Colonic mucosa (tissue), 4 donors: ENCODE measurements at regions not wholly inside any gene's neighbourhood (a gene's known extent, or its start where the extent isn't known, plus 50 kb on each side); places are given as distances from the start of the nearest gene placed in this dataset.

ENCODE experiments used
- DNase-seq: peaks from one replicate; pipeline ENCODE4 v3.0.0-alpha.2; 2020
- H3K27ac ChIP-seq: fragments of 200-600 bp; one replicate; pipeline ENCODE4 v1.8.0; 2021
- H3K27me3 ChIP-seq: fragments of 200-600 bp; one replicate; pipeline ENCODE4 v1.8.0; 2021
- H3K36me3 ChIP-seq: fragments of 200-600 bp; one replicate; pipeline ENCODE4 v1.8.0; 2021
- H3K4me1 ChIP-seq: fragments of 200-600 bp; one replicate; pipeline ENCODE4 v1.8.0; 2021; ENCODE audit warnings: mild to moderate bottlenecking
- H3K4me3 ChIP-seq: fragments of 200-600 bp; one replicate; pipeline ENCODE4 v1.8.0; 2021
- H3K9ac ChIP-seq, 2 donors: one replicate each; pipeline ENCODE4 v1.7.0; 2013; ENCODE audit warnings: control low read depth in 2 of 2, low read depth in 2 of 2, low read length in 2 of 2
- H3K9me3 ChIP-seq: fragments of 200-600 bp; one replicate; pipeline ENCODE4 v1.8.0; 2021
- CTCF ChIP-seq: fragments of 200-600 bp; IDR thresholded peaks from one replicate; pipeline ENCODE4 v1.8.0; 2022; ENCODE audit warnings: antibody characterized with exemption, mild to moderate bottlenecking
- intact Hi-C: fragments of 100-400 bp; cut with DNase I; formaldehyde crosslinking; loops from one replicate; pipeline ENCODE4 v1.14.1; 2022
- donor health status: healthy.
- donor health status: DM: no; HTN: no; CAD: no.
- donor health status: DM: no; HTN: no; CAD: no.

DNA sequence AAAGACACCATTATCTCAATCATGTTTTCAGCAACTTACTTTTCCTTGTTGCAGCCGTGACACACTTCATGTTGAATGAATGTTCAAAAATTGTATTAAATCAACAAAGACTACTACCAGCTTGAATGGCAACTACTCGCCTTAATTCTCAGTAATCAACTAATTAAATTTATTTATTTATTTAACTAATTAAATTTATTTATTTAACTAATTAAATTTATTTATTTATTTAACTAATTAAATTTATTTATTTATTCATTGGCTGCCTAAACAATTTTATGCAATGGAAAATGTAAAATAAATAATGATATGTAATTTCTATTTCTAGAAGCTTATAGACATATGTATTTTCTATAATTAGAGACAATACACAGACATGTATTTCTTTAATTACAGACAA lies 435.4 kb downstream of the GPAM start:
- no peaks in the 10 kb centered on the region for H3K36me3 ChIP-seq
- no peaks in the 10 kb centered on the region for H3K9me3 ChIP-seq
- H3K4me3 ChIP-seq: no peak overlapping the region
- H3K4me1 ChIP-seq: no peaks in the 10 kb centered on the region
- TF ChIP-seq CTCF: no peak
- no peaks in the 10 kb centered on the region for H3K27me3 ChIP-seq
- intact Hi-C loops: no loop called here
- no peak overlapping the region for H3K9ac ChIP-seq
- no peak for DNase-seq
- no peak overlapping the region for H3K27ac ChIP-seq

DNA sequence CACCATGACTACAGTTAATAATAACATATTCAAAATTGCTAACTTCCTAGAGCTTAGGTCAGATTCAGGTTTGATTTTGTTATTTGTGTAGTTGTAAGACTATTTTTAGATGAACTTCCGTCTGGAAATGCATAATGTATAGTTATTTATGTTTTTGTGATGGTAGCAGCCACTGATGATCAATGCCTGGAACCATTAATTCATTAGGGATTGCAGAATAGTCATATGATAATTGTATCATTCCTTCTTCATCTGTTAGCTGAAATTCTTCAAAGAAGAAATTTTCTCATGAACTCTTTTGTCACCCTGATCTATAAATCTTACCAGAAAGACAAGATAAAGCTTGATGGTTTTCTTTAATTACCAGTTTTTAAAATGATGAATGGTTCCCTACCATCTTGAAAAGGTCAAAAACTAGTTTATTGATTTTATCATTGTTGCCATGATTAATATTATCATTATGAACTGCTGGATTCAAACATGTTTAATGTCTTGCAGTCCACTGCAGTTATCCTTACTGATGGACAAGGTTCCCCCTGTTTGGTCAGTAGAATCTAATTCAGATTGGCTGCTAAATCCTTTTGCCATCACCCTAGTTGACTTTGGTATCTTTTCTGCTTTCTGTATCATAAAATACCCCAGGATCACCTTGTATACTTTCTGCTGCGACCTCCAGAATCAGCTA lies 433.3 kb downstream of the GPAM start:
- H3K4me3 ChIP-seq: no peak overlapping the region
- no peak for TF ChIP-seq CTCF
- H3K27me3 ChIP-seq: no peaks in the 10 kb centered on the region
- no peak overlapping the region for H3K9ac ChIP-seq
- DNase-seq: no peak
- no peaks in the 10 kb centered on the region for H3K4me1 ChIP-seq
- no peak overlapping the region for H3K27ac ChIP-seq
- H3K36me3 ChIP-seq: no peaks in the 10 kb centered on the region
- intact Hi-C loops: loop anchor here (10.0 kb wide), 1 partner anchor 384 kb away; no protein-coding TSS in a partner anchor
- H3K9me3 ChIP-seq: no peaks in the 10 kb centered on the region

- peak; percentile 21 for DNase-seq
- Histone ChIP-seq H3K27me3 (no peaks in the 10 kb centered on the region), H3K9me3 (no peaks in the 10 kb centered on the region), H3K27ac (no peak overlapping the region), H3K4me3 (no peak overlapping the region), H3K4me1 (no peaks in the 10 kb centered on the region), H3K9ac (no peak overlapping the region), H3K36me3 (no peaks in the 10 kb centered on the region)
- TF ChIP-seq CTCF: no peak
- intact Hi-C loops: loop anchor here (10.0 kb wide), 1 partner anchor 378 kb away; no protein-coding TSS in a partner anchor
These were observed 427.1 kb downstream of the GPAM start for GRCh38 chr10:111756217-111757061.

GRCh38 chr10:111758593-111758992 lies 425.0 kb downstream of the GPAM start:
- H3K4me1 ChIP-seq: no peaks in the 10 kb centered on the region

DNA sequence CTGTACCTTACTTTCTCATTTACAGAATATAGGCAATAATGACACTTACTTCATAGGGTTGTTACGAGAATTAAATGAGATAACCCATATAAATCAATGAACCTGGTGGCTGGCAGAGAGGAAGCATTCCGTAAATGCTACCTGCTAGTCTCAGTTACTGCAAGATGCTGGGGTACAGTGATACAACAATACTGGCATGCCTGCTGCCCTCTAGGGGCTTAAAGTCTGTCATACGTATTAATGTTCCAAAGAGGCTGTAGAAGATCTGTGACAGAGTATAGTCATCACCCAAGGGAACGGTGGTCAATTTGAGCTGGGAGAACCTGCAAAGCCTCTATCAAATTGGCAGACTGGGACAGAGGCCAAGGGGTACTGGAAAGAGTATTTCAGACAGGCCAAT lies 421.5 kb downstream of the GPAM start:
- H3K36me3 ChIP-seq: no peaks in the 10 kb centered on the region
- no peak for TF ChIP-seq CTCF
- H3K27ac ChIP-seq: no peak overlapping the region
- H3K4me1 ChIP-seq: no peaks in the 10 kb centered on the region
- H3K4me3 ChIP-seq: no peak overlapping the region
- intact Hi-C loops: no loop called here
- H3K27me3 ChIP-seq: no peaks in the 10 kb centered on the region
- no peak for DNase-seq
- no peak overlapping the region for H3K9ac ChIP-seq
- H3K9me3 ChIP-seq: no peaks in the 10 kb centered on the region

More at GRCh38 chr10:111758593-111758992, 425.0 kb downstream of the GPAM start:
- no peaks in the 10 kb centered on the region for H3K36me3 ChIP-seq
- DNase-seq: no peak
- H3K27me3 ChIP-seq: no peaks in the 10 kb centered on the region
- TF ChIP-seq CTCF: no peak
- no peaks in the 10 kb centered on the region for H3K9me3 ChIP-seq
- intact Hi-C loops: loop anchor here (10.0 kb wide), 1 partner anchor 376 kb away; no protein-coding TSS in a partner anchor
- no peak overlapping the region for H3K27ac ChIP-seq
- H3K9ac ChIP-seq: no peak overlapping the region
- H3K4me3 ChIP-seq: no peak overlapping the region
